ENCODE measurements at regions not wholly inside any gene's neighbourhood (a gene's known extent, or its start where the extent isn't known, plus 50 kb on each side); places are given as distances from the start of the nearest gene placed in this dataset.

GRCh38 chr6:140867336-140867735, 1265.4 kb upstream of the GJE1 start:
- no peak for DNase-seq (ENCODE audit: low read depth)
- TF ChIP-seq CTCF (IDR thresholded peaks at IDR 0.05; ENCODE audit: insufficient read depth, low read depth, low read length, missing control alignments): no peak
- H3K4me3 ChIP-seq (ENCODE audit: low read length): no peak overlapping the region

GRCh38 chr6:140858381-140858971, 1274.2 kb upstream of the GJE1 start:
- peak overlapping the region; percentile 40 for H3K4me3 ChIP-seq (ENCODE audit: low read length)
- TF ChIP-seq CTCF (IDR thresholded peaks at IDR 0.05; ENCODE audit: insufficient read depth, low read depth, low read length, missing control alignments): no peak
- peak; percentile 91 for DNase-seq (ENCODE audit: low read depth)

GRCh38 chr6:140857739-140858380, 1274.9 kb upstream of the GJE1 start:
- TF ChIP-seq CTCF (IDR thresholded peaks at IDR 0.05; ENCODE audit: insufficient read depth, low read depth, low read length, missing control alignments): peak; percentile 12
- peak; percentile 84 for DNase-seq (ENCODE audit: low read depth)
- peak overlapping the region; percentile 40 for H3K4me3 ChIP-seq (ENCODE audit: low read length)

- no peak for TF ChIP-seq CTCF (IDR thresholded peaks at IDR 0.05; ENCODE audit: insufficient read depth, low read depth, low read length, missing control alignments)
- DNase-seq (ENCODE audit: low read depth): peak; percentile 41
- no peak overlapping the region for H3K4me3 ChIP-seq (ENCODE audit: low read length)
These were observed 1277.2 kb upstream of the GJE1 start for GRCh38 chr6:140855520-140855919.

- H3K4me3 ChIP-seq (ENCODE audit: low read length): no peak overlapping the region
- no peak for DNase-seq (ENCODE audit: low read depth)
- TF ChIP-seq CTCF (IDR thresholded peaks at IDR 0.05; ENCODE audit: insufficient read depth, low read depth, low read length, missing control alignments): no peak
These were observed 1278.4 kb upstream of the GJE1 start for GRCh38 chr6:140854318-140854717.

- no peak for TF ChIP-seq CTCF (IDR thresholded peaks at IDR 0.05; ENCODE audit: insufficient read depth, low read depth, low read length, missing control alignments)
- peak; percentile 12 for DNase-seq (ENCODE audit: low read depth)
- H3K4me3 ChIP-seq (ENCODE audit: low read length): no peak overlapping the region
These were observed 1282.3 kb upstream of the GJE1 start for GRCh38 chr6:140850438-140850837.

- H3K4me3 ChIP-seq (ENCODE audit: low read length): no peak overlapping the region
- no peak for TF ChIP-seq CTCF (IDR thresholded peaks at IDR 0.05; ENCODE audit: insufficient read depth, low read depth, low read length, missing control alignments)
- DNase-seq (ENCODE audit: low read depth): no peak
These were observed 1283.3 kb upstream of the GJE1 start for GRCh38 chr6:140849456-140849855.

All from epithelial cell of esophagus (primary cell).